PC-3 (cell line): ENCODE measurements at regions not wholly inside any gene's neighbourhood (a gene's known extent, or its start where the extent isn't known, plus 50 kb on each side); places are given as distances from the start of the nearest gene placed in this dataset.

Experiments used
- EZH2 ChIP-seq: fragments of 300-600 bp; sonication (generic); IDR thresholded peaks from one replicate; pipeline ENCODE4 v1.6.1; 2017; ENCODE audit warnings: antibody characterized with exemption, mild to moderate bottlenecking, low read length; ENCODE audit not compliant: unreplicated experiment
- EZH2phosphoT487 ChIP-seq: fragments of 300-600 bp; sonication (generic); IDR thresholded peaks from 2 replicates; pipeline ENCODE4 v1.6.1; 2018; ENCODE audit warnings: mild to moderate bottlenecking, antibody characterized with exemption, low read length, borderline replicate concordance
- TF ChIP-seq, protein P1 (sequence below): fragments of 300-600 bp; sonication (generic); conservative IDR thresholded peaks from 2 replicates; pipeline ENCODE4 v1.5.1; 2017; ENCODE audit warnings: antibody characterized with exemption, low read depth, mild to moderate bottlenecking, low read length

DNA sequence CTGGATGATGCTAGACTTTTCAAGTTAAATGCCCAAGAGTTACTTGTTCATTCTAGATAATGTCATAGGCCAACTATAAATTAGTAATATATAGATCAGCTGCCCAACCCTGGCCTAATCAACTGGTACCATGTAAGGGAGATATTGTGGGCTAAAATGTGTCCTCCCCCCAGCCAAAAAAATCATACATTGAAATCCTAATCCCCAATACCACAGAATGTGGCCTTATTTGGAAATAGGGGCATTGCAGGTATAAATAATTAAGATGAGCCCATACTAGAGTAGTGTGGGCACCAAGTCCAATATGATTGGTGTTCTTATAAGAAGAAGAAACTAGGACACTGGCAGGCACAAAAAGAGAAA lies 92.5 kb downstream of the RPL22L1 start:
- TF ChIP-seq, protein P1, sequence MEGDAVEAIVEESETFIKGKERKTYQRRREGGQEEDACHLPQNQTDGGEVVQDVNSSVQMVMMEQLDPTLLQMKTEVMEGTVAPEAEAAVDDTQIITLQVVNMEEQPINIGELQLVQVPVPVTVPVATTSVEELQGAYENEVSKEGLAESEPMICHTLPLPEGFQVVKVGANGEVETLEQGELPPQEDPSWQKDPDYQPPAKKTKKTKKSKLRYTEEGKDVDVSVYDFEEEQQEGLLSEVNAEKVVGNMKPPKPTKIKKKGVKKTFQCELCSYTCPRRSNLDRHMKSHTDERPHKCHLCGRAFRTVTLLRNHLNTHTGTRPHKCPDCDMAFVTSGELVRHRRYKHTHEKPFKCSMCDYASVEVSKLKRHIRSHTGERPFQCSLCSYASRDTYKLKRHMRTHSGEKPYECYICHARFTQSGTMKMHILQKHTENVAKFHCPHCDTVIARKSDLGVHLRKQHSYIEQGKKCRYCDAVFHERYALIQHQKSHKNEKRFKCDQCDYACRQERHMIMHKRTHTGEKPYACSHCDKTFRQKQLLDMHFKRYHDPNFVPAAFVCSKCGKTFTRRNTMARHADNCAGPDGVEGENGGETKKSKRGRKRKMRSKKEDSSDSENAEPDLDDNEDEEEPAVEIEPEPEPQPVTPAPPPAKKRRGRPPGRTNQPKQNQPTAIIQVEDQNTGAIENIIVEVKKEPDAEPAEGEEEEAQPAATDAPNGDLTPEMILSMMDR, result no peak
- TF ChIP-seq EZH2phosphoT487, result no peak
- TF ChIP-seq EZH2, result no peak
